ENCODE measurements at regions not wholly inside any gene's neighbourhood (a gene's known extent, or its start where the extent isn't known, plus 50 kb on each side); places are given as distances from the start of the nearest gene placed in this dataset.

DNA sequence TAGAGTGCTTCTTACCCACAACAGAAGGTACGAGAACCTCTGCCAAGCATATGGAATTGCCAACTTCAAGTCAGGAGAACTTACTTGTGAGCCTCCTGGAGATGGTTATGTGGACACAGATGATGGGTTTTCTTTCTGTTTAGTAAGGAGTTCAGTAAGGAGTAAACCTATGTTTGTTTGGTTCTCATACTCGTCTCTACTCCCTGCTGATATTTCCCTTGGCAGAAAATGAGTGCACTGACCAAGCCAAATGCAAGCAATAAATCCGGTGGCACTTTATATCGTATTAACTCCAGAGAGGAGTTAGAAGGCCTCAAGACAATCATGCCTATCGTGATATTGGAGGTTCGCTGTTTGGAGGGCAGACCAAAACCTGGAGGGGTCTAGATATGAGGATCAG lies 83.2 kb upstream of the CYP1B1 start:
- TF ChIP-seq, protein P1, sequence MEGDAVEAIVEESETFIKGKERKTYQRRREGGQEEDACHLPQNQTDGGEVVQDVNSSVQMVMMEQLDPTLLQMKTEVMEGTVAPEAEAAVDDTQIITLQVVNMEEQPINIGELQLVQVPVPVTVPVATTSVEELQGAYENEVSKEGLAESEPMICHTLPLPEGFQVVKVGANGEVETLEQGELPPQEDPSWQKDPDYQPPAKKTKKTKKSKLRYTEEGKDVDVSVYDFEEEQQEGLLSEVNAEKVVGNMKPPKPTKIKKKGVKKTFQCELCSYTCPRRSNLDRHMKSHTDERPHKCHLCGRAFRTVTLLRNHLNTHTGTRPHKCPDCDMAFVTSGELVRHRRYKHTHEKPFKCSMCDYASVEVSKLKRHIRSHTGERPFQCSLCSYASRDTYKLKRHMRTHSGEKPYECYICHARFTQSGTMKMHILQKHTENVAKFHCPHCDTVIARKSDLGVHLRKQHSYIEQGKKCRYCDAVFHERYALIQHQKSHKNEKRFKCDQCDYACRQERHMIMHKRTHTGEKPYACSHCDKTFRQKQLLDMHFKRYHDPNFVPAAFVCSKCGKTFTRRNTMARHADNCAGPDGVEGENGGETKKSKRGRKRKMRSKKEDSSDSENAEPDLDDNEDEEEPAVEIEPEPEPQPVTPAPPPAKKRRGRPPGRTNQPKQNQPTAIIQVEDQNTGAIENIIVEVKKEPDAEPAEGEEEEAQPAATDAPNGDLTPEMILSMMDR (IDR thresholded peaks at IDR 0.05; ENCODE audit: insufficient read depth, low read length, poor library complexity, severe bottlenecking), result no peak
- H3K27me3 ChIP-seq (replicated peaks; ENCODE audit: control insufficient read depth, insufficient read depth, low read length), result no peaks in the 10 kb centered on the region

DNA sequence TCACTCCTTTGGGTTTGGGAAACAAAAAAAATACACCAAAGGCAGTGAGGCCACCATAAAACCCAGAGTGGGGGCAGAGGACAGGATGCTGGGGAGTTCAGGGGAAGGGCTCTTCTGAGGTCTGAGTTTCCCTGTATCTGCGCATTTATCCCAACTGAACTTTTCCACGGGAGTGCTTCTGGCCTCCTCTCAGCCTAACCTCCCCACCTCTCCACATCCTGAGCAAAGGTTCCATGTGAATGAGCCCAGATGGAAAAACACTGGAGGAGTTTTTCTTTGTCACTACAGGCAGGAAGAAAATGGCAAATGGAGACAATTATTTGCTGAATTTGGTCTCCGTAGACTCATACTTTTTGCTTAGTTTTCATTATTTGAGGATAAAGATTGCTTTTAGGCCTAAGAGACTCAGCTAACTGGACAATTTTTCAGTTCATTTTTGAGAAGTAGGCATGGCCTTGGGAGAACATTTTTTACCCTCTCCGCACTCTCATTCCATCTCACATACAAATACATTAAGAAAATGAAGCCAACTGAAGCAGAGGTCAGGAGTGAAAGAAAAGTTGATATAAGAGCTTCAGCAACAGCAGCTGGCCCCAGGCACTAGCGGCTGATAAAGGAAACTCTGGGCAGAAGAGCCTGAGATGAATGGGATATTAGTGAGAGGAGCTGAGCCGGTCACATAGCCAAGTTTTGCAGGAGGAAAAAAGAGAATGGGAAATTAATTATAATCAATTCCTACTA lies 82.6 kb upstream of the CYP1B1 start:
- TF ChIP-seq, protein P1 (IDR thresholded peaks at IDR 0.05; ENCODE audit: insufficient read depth, low read length, poor library complexity, severe bottlenecking), result no peak
- no peak overlapping the region for H3K4me3 ChIP-seq (replicated peaks; ENCODE audit: low read depth, low read length)
- no peaks in the 10 kb centered on the region for H3K36me3 ChIP-seq (ENCODE audit: control insufficient read depth, insufficient read depth, low read length)
- no peak for DNase-seq (ENCODE audit: extremely low read depth, insufficient read length)
- no peaks in the 10 kb centered on the region for H3K27me3 ChIP-seq (replicated peaks; ENCODE audit: control insufficient read depth, insufficient read depth, low read length)

More for the DNA sequence above, 83.2 kb upstream of the CYP1B1 start:
- no peak for DNase-seq (ENCODE audit: extremely low read depth, insufficient read length)
- Histone ChIP-seq H3K36me3 (ENCODE audit: control insufficient read depth, insufficient read depth, low read length) (no peaks in the 10 kb centered on the region), H3K4me3 (replicated peaks; ENCODE audit: low read depth, low read length) (no peak overlapping the region)

DNA sequence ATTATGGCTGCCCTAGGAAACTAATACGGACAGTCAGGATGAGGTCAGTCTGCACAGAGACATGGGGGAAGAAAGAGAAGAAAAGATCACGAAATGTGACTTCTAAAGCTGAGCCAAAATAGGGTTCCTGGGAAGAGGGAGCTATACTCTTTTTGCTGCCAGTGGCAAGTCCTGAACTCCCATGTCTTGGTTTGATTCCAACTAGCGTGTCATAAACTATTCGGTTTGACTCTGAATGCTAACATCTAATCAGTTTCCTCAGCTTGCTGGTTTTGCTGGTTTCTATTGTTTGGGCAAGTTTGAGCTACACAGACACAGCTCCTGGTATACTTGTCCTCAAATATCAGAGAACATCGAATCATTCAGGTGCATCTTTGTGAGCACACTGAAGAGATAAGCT lies 80.5 kb upstream of the CYP1B1 start:
- Histone ChIP-seq H3K36me3 (ENCODE audit: control insufficient read depth, insufficient read depth, low read length) (no peaks in the 10 kb centered on the region), H3K27me3 (replicated peaks; ENCODE audit: control insufficient read depth, insufficient read depth, low read length) (no peaks in the 10 kb centered on the region), H3K4me3 (replicated peaks; ENCODE audit: low read depth, low read length) (no peak overlapping the region)
- TF ChIP-seq, protein P1 (IDR thresholded peaks at IDR 0.05; ENCODE audit: insufficient read depth, low read length, poor library complexity, severe bottlenecking), result no peak
- DNase-seq (ENCODE audit: extremely low read depth, insufficient read length), result no peak

DNA sequence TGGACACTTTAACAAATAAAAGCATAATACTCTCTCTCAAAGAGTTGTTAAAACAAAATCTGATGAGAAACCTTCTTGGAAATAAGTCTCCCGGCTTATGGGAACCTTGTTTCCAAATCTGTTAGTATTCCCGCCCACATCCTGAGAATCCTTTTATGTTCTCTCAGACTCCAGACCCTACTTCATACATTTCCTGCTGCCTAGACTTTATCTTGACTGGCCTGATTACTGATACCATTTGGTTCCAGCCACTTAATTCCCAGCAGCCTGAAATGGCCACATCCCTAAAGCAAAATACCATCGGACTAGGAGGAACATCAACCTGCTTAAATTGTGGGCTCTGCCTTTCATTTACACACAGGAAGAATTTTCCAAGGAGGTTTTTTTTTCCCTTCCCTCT lies 79.1 kb upstream of the CYP1B1 start:
- Histone ChIP-seq H3K27me3 (replicated peaks; ENCODE audit: control insufficient read depth, insufficient read depth, low read length) (no peaks in the 10 kb centered on the region), H3K4me3 (replicated peaks; ENCODE audit: low read depth, low read length) (no peak overlapping the region), H3K36me3 (ENCODE audit: control insufficient read depth, insufficient read depth, low read length) (no peaks in the 10 kb centered on the region)
- TF ChIP-seq, protein P1 (IDR thresholded peaks at IDR 0.05; ENCODE audit: insufficient read depth, low read length, poor library complexity, severe bottlenecking), result no peak
- DNase-seq (ENCODE audit: extremely low read depth, insufficient read length), result no peak

DNA sequence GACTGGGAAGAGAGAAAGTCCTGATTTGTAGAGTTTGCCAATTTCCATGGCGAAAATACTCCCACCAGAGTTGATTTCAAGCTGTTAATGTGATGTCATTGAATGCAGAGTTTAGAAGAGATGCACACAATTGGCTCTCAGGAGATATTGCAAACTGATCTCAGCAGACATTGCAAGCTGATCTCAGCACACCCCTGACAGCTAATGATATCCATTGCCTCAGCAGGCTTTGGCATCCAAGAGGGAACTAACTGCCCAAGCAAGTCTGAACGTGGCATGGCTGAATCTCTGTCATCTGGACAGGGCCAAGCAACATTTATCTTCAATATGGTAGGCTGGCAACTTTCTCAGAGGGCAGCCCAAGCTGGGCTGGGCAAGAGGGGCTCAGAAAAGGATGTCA lies 78.4 kb upstream of the CYP1B1 start:
- Histone ChIP-seq H3K27me3 (replicated peaks; ENCODE audit: control insufficient read depth, insufficient read depth, low read length) (no peaks in the 10 kb centered on the region), H3K4me3 (replicated peaks; ENCODE audit: low read depth, low read length) (no peak overlapping the region), H3K36me3 (ENCODE audit: control insufficient read depth, insufficient read depth, low read length) (no peaks in the 10 kb centered on the region)
- DNase-seq (ENCODE audit: extremely low read depth, insufficient read length), result no peak
- TF ChIP-seq, protein P1 (IDR thresholded peaks at IDR 0.05; ENCODE audit: insufficient read depth, low read length, poor library complexity, severe bottlenecking), result no peak
